GM12864 (cell line): ENCODE measurements at regions not wholly inside any gene's neighbourhood (a gene's known extent, or its start where the extent isn't known, plus 50 kb on each side); places are given as distances from the start of the nearest gene placed in this dataset.

Experiments
- DNase-seq: peaks from one replicate; pipeline ENCODE4 v3.0.0-alpha.2; 2011; ENCODE audit warnings: low read depth
- H3K4me3 ChIP-seq: 2 replicates; pipeline ENCODE4 v1.5.1; 2011; ENCODE audit warnings: mild to moderate bottlenecking, low read depth, low read length, control low read depth
- CTCF ChIP-seq: IDR thresholded peaks from 2 replicates; pipeline ENCODE4 v1.5.1; 2011; ENCODE audit warnings: low read depth, mild to moderate bottlenecking, moderate library complexity, low read length, control low read depth, inconsistent platforms; ENCODE audit errors: missing control alignments

- TF ChIP-seq CTCF, result no peak
- no peak overlapping the region for H3K4me3 ChIP-seq
- no peak for DNase-seq
These were observed 51.6 kb upstream of the CCBE1 start for GRCh38 chr18:59748628-59749360.
